ENCODE measurements at regions not wholly inside any gene's neighbourhood (a gene's known extent, or its start where the extent isn't known, plus 50 kb on each side); places are given as distances from the start of the nearest gene placed in this dataset.
A peak's percentile ranks its signal among the peaks of the same experiment; 100 is the strongest.

- TF ChIP-seq ZHX2 (IDR thresholded peaks at IDR 0.05; ENCODE audit: low read depth) (no peak), ZHX2 (CRISPR knock-in tag; IDR thresholded peaks at IDR 0.05; ENCODE audit: borderline replicate concordance) (no peak), MIER3 (CRISPR knock-in tag; IDR thresholded peaks at IDR 0.05; ENCODE audit: borderline replicate concordance) (peak; percentile 96; the same call in 1 of the 2 replicates), ZBED4 (CRISPR knock-in tag; IDR thresholded peaks at IDR 0.05; ENCODE audit: borderline replicate concordance) (no peak; the same call in 1 of the 2 replicates), ZNF441 (CRISPR knock-in tag; IDR thresholded peaks at IDR 0.05; ENCODE audit: borderline replicate concordance) (peak; percentile 55), IKZF1 (IDR thresholded peaks at IDR 0.05) (no peak), NFYC (CRISPR knock-in tag; IDR thresholded peaks at IDR 0.05) (no peak), MAF1 (CRISPR knock-in tag; IDR thresholded peaks at IDR 0.05; ENCODE audit: borderline replicate concordance) (no peak; the same call in 1 of the 2 replicates), CHCHD3 (CRISPR knock-in tag; IDR thresholded peaks at IDR 0.05) (no peak), ZNF281 (CRISPR knock-in tag; IDR thresholded peaks at IDR 0.05; ENCODE audit: borderline replicate concordance) (peak; percentile 73; the same call in 1 of the 2 replicates), NFE2L2 (IDR thresholded peaks at IDR 0.05; ENCODE audit: low read length) (no peak), TRAFD1 (CRISPR knock-in tag; IDR thresholded peaks at IDR 0.05; ENCODE audit: borderline replicate concordance) (no peak), ZNF496 (CRISPR knock-in tag; IDR thresholded peaks at IDR 0.05; ENCODE audit: insufficient replicate concordance) (no peak), SNAI1 (CRISPR knock-in tag; IDR thresholded peaks at IDR 0.05; ENCODE audit: borderline replicate concordance) (no peak)
Observed at GRCh38 chr7:17099083-17099973, 199.1 kb upstream of the AHR start (continued).

All from HepG2 (cell line).